A549 (cell line): ENCODE measurements at regions not wholly inside any gene's neighbourhood (a gene's known extent, or its start where the extent isn't known, plus 50 kb on each side); places are given as distances from the start of the nearest gene placed in this dataset.

ENCODE experiments used
- ATAC-seq, 2 experiments: fragments of 200-7000 bp in 1 of 2; fragments of >200 bp in 1 of 2; cut with Nextera tagmentation in 1 of 2; cut with Tn5 transposase in 1 of 2; 3 replicates each; pipeline versions ENCODE4 v1.8.0 to v1.9.1; 2018 to 2020; ENCODE audit warnings: mild to moderate bottlenecking in 1 of 2, moderate library complexity in 1 of 2
- CTCF ChIA-PET: fragments of 300-600 bp; sonication (Branson Sonifier 250); formaldehyde crosslinking; extraction: SDS; loops from one replicate; lab custom pipeline; 2021; ENCODE audit warnings: antibody characterized with exemption, inconsistent platforms; lab: Yijun Ruan, JAX
- POLR2A ChIA-PET: fragments of 350-600 bp; formaldehyde crosslinking; extraction: SDS; loops from one replicate; lab custom pipeline; 2021; ENCODE audit warnings: antibody characterized with exemption, inconsistent platforms; lab: Yijun Ruan, JAX
- DNase-seq, 2 experiments: peaks; one replicate each; pipeline versions ENCODE4 v3.0.0 to v3.0.0-alpha.2; 2011 to 2016; ENCODE audit warnings: low read depth in 1 of 2, low spot score in 1 of 2
- FAIRE-seq: peaks from 2 replicates; lab custom pipeline; 2011; peaks lifted over from hg19 to GRCh38; lab: Jason Lieb, UNC
- H3K27ac ChIP-seq, 2 experiments: fragments of >200 bp; sonication (Bioruptor Twin); formaldehyde crosslinking; 3 replicates each; pipeline ENCODE4 v1.5.1; 2016 to 2017
- H3K4me1 ChIP-seq: fragments of >200 bp; sonication (Bioruptor Twin); formaldehyde crosslinking; 3 replicates; pipeline ENCODE4 v1.6.1; 2016
- H3K4me2 ChIP-seq: fragments of >200 bp; sonication (Bioruptor Twin); formaldehyde crosslinking; 3 replicates; pipeline ENCODE4 v1.6.1; 2016
- H3K4me3 ChIP-seq: fragments of >200 bp; sonication (Bioruptor Twin); formaldehyde crosslinking; 3 replicates; pipeline ENCODE4 v1.5.1; 2016
- H3K9me3 ChIP-seq: fragments of >200 bp; sonication (Bioruptor Twin); formaldehyde crosslinking; 3 replicates; pipeline ENCODE4 v1.6.1; 2016
- ATOH8 ChIP-seq: fragments of 250-450 bp; sonication (Bioruptor Pico); IDR thresholded peaks from 2 replicates; pipeline ENCODE4 v1.5.0; 2020; ENCODE audit warnings: low read depth, mild to moderate bottlenecking, moderate library complexity
- BHLHE40 ChIP-seq: IDR thresholded peaks from 2 replicates; pipeline ENCODE4 v1.6.1; 2012; ENCODE audit warnings: low read depth, low read length, inconsistent platforms
- CBX8 ChIP-seq: fragments of 200-600 bp; sonication (generic); IDR thresholded peaks from 2 replicates; pipeline ENCODE4 v1.6.1; 2016
- CEBPB ChIP-seq, 2 experiments: fragments of >200 bp in 1 of 2; sonication (Bioruptor Twin) in 1 of 2; formaldehyde crosslinking in 1 of 2; IDR thresholded peaks; 2 replicates each; pipeline ENCODE4 v1.6.1; 2012 to 2016
- CTCF ChIP-seq: fragments of >200 bp; sonication (Bioruptor Twin); formaldehyde crosslinking; IDR thresholded peaks from 3 replicates; pipeline ENCODE4 v1.5.1; 2016
- E2F6 ChIP-seq: IDR thresholded peaks from 2 replicates; pipeline ENCODE4 v1.6.1; 2012; ENCODE audit warnings: low read depth, borderline replicate concordance
- EHF ChIP-seq: fragments of 250-450 bp; sonication (Bioruptor Pico); IDR thresholded peaks from 2 replicates; pipeline ENCODE4 v1.5.0; 2020; ENCODE audit warnings: mild to moderate bottlenecking
- ELK1 ChIP-seq: fragments of 150-350 bp; IDR thresholded peaks from 2 replicates; pipeline ENCODE4 v1.6.1; 2014; ENCODE audit warnings: low read depth, mild to moderate bottlenecking, low read length
- FOSL2 ChIP-seq, 2 experiments: fragments of 450-650 bp in 1 of 2; fragments of >200 bp in 1 of 2; sonication (Bioruptor Twin) in 1 of 2; formaldehyde crosslinking; IDR thresholded peaks; 2 replicates each; pipeline versions ENCODE4 v1.5.0 to v1.6.1; 2016 to 2020; ENCODE audit warnings: mild to moderate bottlenecking in 1 of 2, moderate library complexity in 1 of 2
- GATA3 ChIP-seq: IDR thresholded peaks from 2 replicates; pipeline ENCODE4 v1.6.1; 2012; ENCODE audit warnings: borderline replicate concordance
- JUN ChIP-seq, 2 experiments: fragments of >200 bp; sonication (Bioruptor Twin); formaldehyde crosslinking; IDR thresholded peaks; 2 replicates in 1 of 2; 3 replicates in 1 of 2; pipeline ENCODE4 v1.6.1; 2016 to 2017
- KDM5A ChIP-seq: fragments of 200-600 bp; sonication (generic); IDR thresholded peaks from 2 replicates; pipeline ENCODE4 v1.6.1; 2016; ENCODE audit warnings: antibody characterized with exemption, mild to moderate bottlenecking
- MYC ChIP-seq: IDR thresholded peaks from 2 replicates; pipeline ENCODE4 v1.6.1; 2012; ENCODE audit warnings: mild to moderate bottlenecking, inconsistent platforms, low read length, improper control_type of control experiment, borderline replicate concordance
- POLR2A ChIP-seq: IDR thresholded peaks from 2 replicates; pipeline ENCODE4 v1.6.1; 2012; ENCODE audit warnings: mild to moderate bottlenecking, low read length
- RAD21 ChIP-seq, 2 experiments: fragments of >200 bp in 1 of 2; sonication (Bioruptor Twin) in 1 of 2; formaldehyde crosslinking in 1 of 2; IDR thresholded peaks in 1 of 2; conservative IDR thresholded peaks in 1 of 2; 2 replicates in 1 of 2; 3 replicates in 1 of 2; pipeline ENCODE4 v1.6.1; 2012 to 2018; ENCODE audit warnings: inconsistent platforms in 1 of 2
- SMC3 ChIP-seq: fragments of >200 bp; sonication (Bioruptor Twin); formaldehyde crosslinking; IDR thresholded peaks from 3 replicates; pipeline ENCODE4 v1.6.1; 2018; ENCODE audit warnings: inconsistent platforms
- SREBF2 ChIP-seq: fragments of 450-650 bp; IDR thresholded peaks from 2 replicates; pipeline ENCODE4 v1.6.1; 2014; ENCODE audit warnings: mild to moderate bottlenecking, moderate library complexity
- ZSCAN20 ChIP-seq: fragments of 250-450 bp; sonication (Bioruptor Pico); IDR thresholded peaks from 2 replicates; pipeline ENCODE4 v1.8.0; 2022; ENCODE audit warnings: mild to moderate bottlenecking, moderate library complexity
- WGBS: methylation state at CpG from one replicate; pipeline ENCODE4 v1.1.6; 2017; ENCODE audit errors: missing lambda C conversion rate; 5-methylcytosine and 5-hydroxymethylcytosine counted together

- TF ChIP-seq RAD21 (conservative IDR thresholded peaks at IDR 0.05 in 1 of 2, IDR thresholded peaks at IDR 0.05 in 1 of 2) (no peak), BHLHE40 (no peak), SMC3 (no peak), ZSCAN20 (CRISPR knock-in tag) (no peak), GATA3 (no peak), SREBF2 (no peak), ELK1 (no peak), POLR2A (no peak), EHF (CRISPR knock-in tag) (no peak), MYC (no peak)
These were observed 70.4 kb upstream of the KCNQ5 start (continued) for GRCh38 chr6:72551470-72551869.

GRCh38 chr6:72552938-72553337, 68.9 kb upstream of the KCNQ5 start:
- ATAC-seq = peak; percentile 60 to 72; a peak in 5 of 6 replicates
- peak overlapping the region; percentile 42 to 72; a peak in 4 of 6 replicates for H3K27ac ChIP-seq
- WGBS = 8% methylated on average over 4 of the region's 4 CpGs
- H3K4me1 ChIP-seq = peaks cover 34% of the 10 kb centered on the region
- H3K4me3 ChIP-seq = no peak overlapping the region
- DNase-seq = peak in 1 of 2 experiments; percentile 31
- FAIRE-seq = no peak
- ChIA-PET POLR2A (no interaction called here), CTCF (no interaction called here)
- H3K4me2 ChIP-seq = peak overlapping the region; percentile 74
- no peaks in the 10 kb centered on the region for H3K9me3 ChIP-seq
- TF ChIP-seq KDM5A (no peak), GATA3 (peak; percentile 22; the same call in 1 of the 2 replicates), ATOH8 (no peak), E2F6 (no peak), JUN (IDR thresholded peaks at IDR 0.05) (no peak), POLR2A (no peak), CEBPB (IDR thresholded peaks at IDR 0.05) (peak in 1 of 2 experiments; percentile 78; a peak in 2 of 4 replicates)

GRCh38 chr6:72553531-72554511, 68.0 kb upstream of the KCNQ5 start:
- CTCF ChIA-PET = interaction anchor here (0.9 kb wide), 1 partner anchor 12 kb away, joined by 4 read pairs; no protein-coding TSS in a partner anchor
- Histone ChIP-seq H3K4me2 (peak overlapping the region; percentile 74), H3K27ac (peak overlapping the region; percentile 31 to 59; a peak in 3 of 6 replicates), H3K4me1 (peaks cover 34% of the 10 kb centered on the region)
- TF ChIP-seq FOSL2 (IDR thresholded peaks at IDR 0.05) (no peak), FOSL2 (CRISPR knock-in tag; IDR thresholded peaks at IDR 0.05) (peak; percentile 60), CTCF (no peak), CBX8 (no peak)
- TF ChIP-seq, all 56 proteins: peak for 1
- no peak for FAIRE-seq
- Histone ChIP-seq H3K9me3 (no peaks in the 10 kb centered on the region), H3K4me3 (no peak overlapping the region)
- POLR2A ChIA-PET = no interaction called here
- peak; percentile 92 to 95 for ATAC-seq
- WGBS = 3% methylated on average over 7 of the region's 7 CpGs
- peak; percentile 21 to 49 for DNase-seq
